ENCODE measurements at regions not wholly inside any gene's neighbourhood (a gene's known extent, or its start where the extent isn't known, plus 50 kb on each side); places are given as distances from the start of the nearest gene placed in this dataset.
A peak's percentile ranks its signal among the peaks of the same experiment; 100 is the strongest.

- no peak for DNase-seq (ENCODE audit: low read depth, low spot score)
These were observed 53.8 kb upstream of the RANBP3L start for GRCh38 chr5:36355516-36355915.

- DNase-seq (ENCODE audit: low read depth, low spot score) = no peak
These were observed 55.2 kb upstream of the RANBP3L start for GRCh38 chr5:36356915-36357314.

DNA sequence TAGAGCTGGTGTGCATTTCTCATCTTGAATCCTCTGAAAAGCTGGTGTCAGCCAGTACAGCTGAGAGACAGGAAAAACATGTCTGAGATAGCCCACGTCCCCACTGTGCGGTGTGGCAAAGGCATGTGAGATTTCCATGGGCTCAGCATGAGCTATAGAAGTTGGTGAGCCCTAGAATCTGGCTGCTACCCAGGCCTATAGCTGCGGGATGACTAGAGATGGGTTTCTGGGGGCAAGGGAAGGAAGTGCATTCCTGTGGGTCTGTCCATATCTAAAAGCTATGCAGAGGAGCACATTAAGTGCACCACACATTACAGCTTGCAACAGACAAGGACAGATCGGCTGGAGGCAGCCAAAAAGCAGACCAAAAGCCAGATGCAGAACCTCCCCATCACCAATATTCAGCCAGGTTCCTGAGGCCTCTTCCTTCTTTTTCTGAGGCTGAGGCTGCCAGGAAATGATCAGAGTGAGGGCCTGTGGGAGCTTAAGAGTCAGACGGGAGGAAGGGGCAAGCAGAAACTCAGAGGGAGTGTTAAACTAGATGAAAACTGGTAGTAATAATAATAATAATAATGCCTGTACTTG lies 55.8 kb upstream of the RANBP3L start:
- DNase-seq (ENCODE audit: low read depth, low spot score) = no peak

DNA sequence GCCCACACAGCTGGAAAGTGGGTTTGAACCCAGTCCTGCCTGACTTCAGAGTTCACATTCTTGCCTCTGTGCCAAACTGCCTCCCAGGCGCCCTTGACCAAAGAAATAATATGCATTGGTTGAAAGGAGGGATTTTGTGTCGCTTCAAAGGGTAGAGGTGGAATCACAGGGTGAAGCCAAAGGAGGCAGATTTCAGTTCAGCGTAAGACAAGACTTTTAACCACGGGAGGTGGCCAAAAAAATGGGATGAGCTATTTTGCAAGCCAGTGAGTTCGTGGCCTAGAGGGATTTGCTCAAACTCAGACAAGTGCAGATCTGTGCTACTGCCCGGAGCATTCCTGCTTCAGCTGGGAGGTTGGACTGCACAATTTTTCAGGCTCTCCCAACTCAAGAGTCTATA lies 57.6 kb upstream of the RANBP3L start:
- no peak for DNase-seq (ENCODE audit: low read depth, low spot score)

- DNase-seq (ENCODE audit: low read depth, low spot score) = no peak
These were observed 58.6 kb upstream of the RANBP3L start for GRCh38 chr5:36360307-36360706.

DNA sequence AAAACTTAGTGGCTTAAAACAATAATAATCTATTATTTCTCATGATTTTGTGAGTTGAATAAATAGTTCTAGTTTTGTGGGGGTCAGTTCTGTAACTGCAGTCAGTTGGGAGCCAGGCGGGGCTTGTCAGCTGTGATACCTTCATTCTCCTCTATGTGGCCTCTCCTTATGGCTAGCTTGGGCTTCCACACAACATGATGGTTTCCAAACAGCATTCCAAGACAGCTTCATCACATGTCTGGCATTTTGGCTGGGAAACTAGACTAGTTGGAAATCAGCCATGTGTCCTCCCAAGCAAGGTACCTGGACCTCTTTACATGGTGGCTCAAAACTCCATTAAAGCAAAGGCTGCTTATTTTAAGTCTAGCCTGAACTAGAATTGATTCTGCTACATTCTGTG lies 61.4 kb upstream of the RANBP3L start:
- peak; percentile 20 for DNase-seq (ENCODE audit: low read depth, low spot score)

GRCh38 chr5:36363744-36364143 lies 62.0 kb upstream of the RANBP3L start:
- no peak for DNase-seq (ENCODE audit: low read depth, low spot score)

DNA sequence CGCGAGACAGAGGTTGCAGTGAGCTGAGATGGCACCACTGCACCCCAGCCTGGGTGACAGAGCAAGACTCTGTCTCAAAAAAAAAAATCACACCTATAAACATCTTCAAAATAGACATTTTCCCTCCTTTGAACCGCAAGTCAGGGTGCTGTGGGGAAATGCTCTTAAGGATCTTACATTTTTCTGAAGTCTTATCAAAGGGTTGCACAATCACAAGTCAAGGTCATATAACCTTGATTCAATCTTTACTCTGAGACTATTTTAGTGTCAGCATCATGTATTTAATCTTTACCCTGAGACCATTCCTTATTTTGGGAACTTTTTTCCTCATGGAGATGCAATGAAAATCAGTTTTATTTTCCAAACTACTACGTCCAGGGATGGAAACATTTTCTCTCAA lies 62.8 kb upstream of the RANBP3L start:
- DNase-seq (ENCODE audit: low read depth, low spot score) = no peak

DNA sequence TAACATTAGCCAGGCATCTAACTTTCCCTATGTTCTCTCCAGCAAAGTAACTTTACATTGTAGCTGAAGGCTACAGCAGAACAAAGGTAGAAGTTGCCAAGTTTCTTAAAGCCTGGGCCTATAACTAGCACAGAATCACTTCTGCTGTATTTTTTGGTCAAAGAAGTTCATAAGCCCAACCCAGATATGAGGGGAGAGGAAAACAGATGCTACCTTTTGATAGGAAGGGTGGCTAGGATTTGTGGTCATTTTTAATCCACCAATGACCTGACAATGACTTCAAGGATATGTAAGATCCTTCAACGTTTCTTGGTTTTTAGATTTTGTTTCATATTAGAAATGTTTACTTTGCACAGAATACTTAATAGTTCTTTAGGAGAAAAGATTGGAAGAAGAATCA lies 64.2 kb upstream of the RANBP3L start:
- DNase-seq (ENCODE audit: low read depth, low spot score) = no peak

DNA sequence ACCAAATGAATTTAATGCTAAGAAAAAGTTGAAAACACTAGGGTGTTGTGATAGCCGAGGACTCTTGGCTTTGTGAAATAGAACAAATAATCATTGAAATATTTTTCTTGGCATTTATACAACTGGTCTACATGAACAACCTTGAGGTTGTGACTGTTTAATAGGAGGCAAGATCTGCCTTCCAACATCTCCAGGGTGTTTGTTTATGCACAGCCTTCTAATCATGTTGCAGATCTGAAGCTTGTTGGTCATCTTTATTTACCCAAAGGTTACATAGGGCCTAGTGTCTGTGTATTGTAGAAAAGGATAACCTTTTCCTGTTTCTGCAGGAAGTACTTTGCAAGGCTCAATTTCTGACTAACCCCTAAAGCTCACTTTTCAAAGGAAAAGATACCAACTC lies 65.2 kb upstream of the RANBP3L start:
- no peak for DNase-seq (ENCODE audit: low read depth, low spot score)

DNA sequence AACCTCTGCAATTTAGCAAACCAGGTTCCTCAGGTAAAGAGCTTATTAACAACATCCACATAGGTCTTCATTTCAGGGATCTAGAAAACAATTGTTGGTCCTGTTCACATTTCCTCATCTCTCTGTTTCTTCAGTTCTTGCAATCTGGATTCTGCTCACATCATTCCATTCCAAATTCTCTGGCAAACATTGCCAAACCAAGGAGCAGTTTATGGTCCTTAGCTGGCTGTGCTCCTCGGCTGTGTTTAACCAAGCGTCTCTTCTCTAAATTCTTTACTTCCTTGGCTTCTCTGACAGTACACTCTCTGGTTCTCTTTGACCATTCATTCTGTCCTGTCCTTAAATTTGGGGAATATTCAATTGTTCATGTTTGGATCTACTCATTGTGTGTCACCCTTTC lies 65.8 kb upstream of the RANBP3L start:
- no peak for DNase-seq (ENCODE audit: low read depth, low spot score)

DNA sequence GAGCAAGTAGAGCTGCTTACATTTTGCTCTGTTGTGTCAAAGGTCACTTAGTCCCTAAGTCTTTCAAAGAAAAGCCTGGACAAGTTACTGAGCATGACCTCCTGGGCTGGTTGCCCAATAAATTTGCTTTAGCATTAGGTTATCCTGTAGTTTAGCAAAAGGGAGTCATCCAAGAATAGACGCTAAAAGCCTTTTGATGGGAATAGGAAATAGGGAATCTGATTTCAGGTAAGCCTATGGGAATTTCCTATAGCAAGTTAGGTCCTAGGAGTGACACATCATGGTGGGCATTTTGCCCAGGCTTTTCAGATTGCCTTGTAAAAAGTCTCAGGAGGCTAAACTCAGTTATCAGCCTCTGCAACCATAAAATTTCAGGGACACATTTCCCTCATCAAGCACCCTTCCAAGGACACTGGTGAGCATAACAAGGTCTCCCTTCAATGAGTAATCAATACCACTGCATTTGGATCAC lies 67.6 kb upstream of the RANBP3L start:
- DNase-seq (ENCODE audit: low read depth, low spot score) = no peak

DNA sequence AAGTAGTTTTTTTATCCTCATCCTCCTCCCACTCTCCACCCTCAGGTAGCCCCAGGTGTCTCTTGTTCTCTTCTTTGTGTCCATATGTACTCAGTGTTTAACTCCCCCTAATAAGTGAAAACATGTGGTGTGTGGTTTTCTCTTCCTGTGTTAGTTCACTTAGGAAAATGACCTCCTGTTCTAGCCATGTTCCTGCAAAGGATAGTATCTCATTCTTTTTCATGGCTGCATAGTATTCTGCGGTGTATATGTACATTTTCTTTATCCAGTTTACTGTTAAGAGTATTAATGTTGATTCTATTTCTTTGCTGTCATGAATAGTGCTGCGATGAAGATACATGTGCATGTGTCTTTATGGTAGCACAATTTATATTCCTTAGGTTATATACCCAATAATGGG lies 68.4 kb upstream of the RANBP3L start:
- no peak for DNase-seq (ENCODE audit: low read depth, low spot score)

- DNase-seq (ENCODE audit: low read depth, low spot score) = no peak
These were observed 69.7 kb upstream of the RANBP3L start for GRCh38 chr5:36371366-36371765.

DNA sequence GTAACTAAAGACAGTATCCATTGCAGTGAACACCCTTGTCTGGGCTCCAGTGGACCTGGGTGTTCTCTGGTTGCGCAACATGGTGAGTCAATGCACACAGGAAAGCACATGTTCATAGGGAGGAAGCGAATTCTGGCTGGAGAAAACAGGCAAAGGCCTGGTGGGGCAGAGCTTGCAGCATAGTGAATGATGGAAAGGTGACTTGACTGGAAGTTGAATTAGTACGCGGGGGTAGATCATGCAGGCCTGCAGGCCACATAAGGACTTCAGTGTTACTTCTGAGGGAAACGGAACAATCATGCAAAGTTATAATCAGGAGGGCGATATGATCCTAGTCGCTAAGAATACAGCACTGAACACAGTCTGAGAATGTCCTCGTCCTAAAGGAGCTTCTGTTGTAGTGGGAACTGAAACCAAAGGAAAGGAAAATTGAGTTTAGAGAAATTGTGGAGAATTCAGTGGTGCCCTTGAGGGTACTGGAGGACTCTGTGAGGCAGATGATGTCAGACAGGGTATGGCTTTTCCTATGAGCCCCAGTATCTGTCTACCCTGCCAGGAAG lies 71.9 kb upstream of the RANBP3L start:
- DNase-seq (ENCODE audit: low read depth, low spot score) = no peak

- no peak for DNase-seq (ENCODE audit: low read depth, low spot score)
These were observed 72.7 kb upstream of the RANBP3L start for GRCh38 chr5:36374266-36374862.

GRCh38 chr5:36377192-36377591 lies 75.5 kb upstream of the RANBP3L start:
- DNase-seq (ENCODE audit: low read depth, low spot score) = no peak

- DNase-seq (ENCODE audit: low read depth, low spot score) = no peak
These were observed 76.8 kb upstream of the RANBP3L start for GRCh38 chr5:36378551-36378950.

DNA sequence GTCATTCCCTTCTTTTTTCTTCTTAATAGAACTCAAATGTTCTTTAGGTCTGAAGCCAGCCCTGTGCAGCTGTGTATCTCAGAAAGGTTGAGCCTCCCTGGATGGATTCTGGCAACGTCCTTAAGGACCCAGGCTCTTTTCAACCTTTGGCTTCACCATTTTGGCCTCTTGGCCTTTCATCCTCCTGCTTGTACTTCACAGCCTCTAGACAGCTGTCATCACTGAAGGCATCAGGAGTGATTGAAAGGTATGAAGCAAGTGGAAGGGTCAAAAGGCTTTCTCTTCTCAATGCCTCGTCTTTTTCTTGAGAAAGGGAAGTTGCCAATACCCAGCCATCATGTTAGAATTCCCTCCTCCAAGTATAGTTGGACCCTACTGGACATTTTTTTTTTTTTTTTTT lies 81.2 kb upstream of the RANBP3L start:
- no peak for DNase-seq (ENCODE audit: low read depth, low spot score)

DNA sequence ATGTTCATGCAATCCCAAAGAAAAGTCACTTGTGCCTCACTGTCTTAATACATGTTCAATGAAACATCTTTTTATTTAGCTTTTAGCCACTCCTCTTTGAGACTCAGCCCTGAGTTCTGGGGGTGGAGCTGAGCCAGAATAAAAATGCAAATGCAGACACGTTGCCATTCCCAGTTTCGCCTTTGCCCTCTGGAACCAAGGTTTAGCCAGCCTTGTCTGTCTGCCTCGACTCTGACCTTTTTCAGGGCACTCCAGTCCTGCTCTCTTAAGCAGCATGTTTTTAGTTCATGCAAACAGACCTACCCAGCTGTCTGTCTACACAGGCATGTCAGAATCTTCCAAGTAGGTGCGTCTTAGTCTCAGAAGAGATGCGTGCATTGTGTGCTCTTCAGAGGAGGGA lies 82.2 kb upstream of the RANBP3L start:
- no peak for DNase-seq (ENCODE audit: low read depth, low spot score)

GRCh38 chr5:36384845-36385244 lies 83.1 kb upstream of the RANBP3L start:
- DNase-seq (ENCODE audit: low read depth, low spot score) = no peak

DNA sequence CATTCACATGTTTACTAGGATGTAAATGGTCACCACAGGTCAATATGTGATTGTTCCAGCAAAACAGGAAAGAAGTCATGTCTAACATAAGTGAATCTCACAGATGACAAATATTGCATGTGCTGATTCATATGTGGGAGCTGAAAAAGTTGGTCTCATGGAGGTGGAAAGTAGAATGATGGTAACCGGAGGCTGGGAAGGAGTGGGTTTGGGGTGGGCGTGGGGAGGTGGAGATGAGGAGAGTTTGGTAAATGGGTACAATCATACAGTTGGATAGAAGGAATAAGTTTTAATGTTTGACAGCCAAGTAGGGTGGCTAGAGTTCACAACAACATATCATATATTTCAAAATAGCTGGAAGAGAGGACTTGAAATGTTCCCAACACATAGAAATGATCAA lies 83.8 kb upstream of the RANBP3L start:
- DNase-seq (ENCODE audit: low read depth, low spot score) = no peak

DNA sequence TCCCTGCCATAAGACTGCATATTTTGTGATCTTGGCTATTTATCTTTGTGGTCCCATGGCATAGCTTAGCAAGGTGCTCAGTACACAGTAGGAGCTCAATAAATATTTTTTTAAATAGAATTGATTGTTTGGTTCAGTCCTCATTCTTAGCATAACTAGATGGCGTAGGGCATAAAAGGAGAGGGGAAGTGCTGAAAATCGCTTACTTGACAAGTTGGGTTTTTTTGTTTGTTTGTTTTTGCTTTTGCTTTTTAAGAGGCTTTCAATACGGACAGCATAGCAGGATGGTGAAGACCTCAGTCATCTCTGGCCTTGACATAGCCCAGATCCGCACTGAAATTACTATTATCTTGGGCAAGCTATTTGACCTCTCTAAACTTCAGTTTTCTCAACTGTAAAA lies 86.6 kb upstream of the RANBP3L start:
- no peak for DNase-seq (ENCODE audit: low read depth, low spot score)

DNA sequence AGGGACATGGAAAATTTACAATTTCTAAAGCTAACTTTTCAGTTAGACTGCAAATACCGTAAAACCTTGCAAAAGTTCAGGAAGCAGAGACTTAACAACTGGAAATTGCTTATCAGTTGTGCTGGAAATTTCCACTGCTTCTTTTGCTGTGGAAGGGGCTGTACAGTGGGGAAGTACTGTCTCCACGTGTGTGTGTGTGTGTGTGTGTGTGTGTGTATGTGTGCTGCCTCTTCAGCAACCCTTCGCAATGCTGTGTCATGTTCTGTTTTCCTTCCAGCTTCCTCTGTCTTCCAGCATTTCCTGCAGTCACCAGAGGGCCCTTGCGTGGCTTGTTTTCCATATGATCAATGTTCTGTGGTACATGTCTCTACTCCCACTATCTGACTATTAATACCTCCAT lies 87.5 kb upstream of the RANBP3L start:
- no peak for DNase-seq (ENCODE audit: low read depth, low spot score)
